GM19099 (cell line): ENCODE measurements at regions not wholly inside any gene's neighbourhood (a gene's known extent, or its start where the extent isn't known, plus 50 kb on each side); places are given as distances from the start of the nearest gene placed in this dataset.

Source experiments
- POLR2A ChIP-seq: IDR thresholded peaks from 3 replicates; pipeline ENCODE4 v1.6.1; 2011; ENCODE audit warnings: low read depth; ENCODE audit not compliant: insufficient read length; ENCODE audit errors: extremely low read depth

GRCh38 chr1:56256153-56257000, 323.0 kb downstream of the PLPP3 start:
- no peak for TF ChIP-seq POLR2A

GRCh38 chr1:56255516-56256152, 323.7 kb downstream of the PLPP3 start:
- no peak for TF ChIP-seq POLR2A

GRCh38 chr1:56254130-56254529, 325.2 kb downstream of the PLPP3 start:
- no peak for TF ChIP-seq POLR2A

GRCh38 chr1:56250809-56251208, 328.6 kb downstream of the PLPP3 start:
- no peak for TF ChIP-seq POLR2A

- TF ChIP-seq POLR2A = no peak
Measured at GRCh38 chr1:56249234-56249633, 330.1 kb downstream of the PLPP3 start.

GRCh38 chr1:56248138-56248537, 331.2 kb downstream of the PLPP3 start:
- TF ChIP-seq POLR2A = no peak

GRCh38 chr1:56240400-56240799, 339.0 kb downstream of the PLPP3 start:
- TF ChIP-seq POLR2A = no peak

- no peak for TF ChIP-seq POLR2A
Measured at GRCh38 chr1:56237491-56238064, 341.8 kb downstream of the PLPP3 start.

- TF ChIP-seq POLR2A = no peak
Measured at GRCh38 chr1:56236688-56237087, 342.7 kb downstream of the PLPP3 start.

GRCh38 chr1:56235909-56236510, 343.4 kb downstream of the PLPP3 start:
- no peak for TF ChIP-seq POLR2A

GRCh38 chr1:56229186-56229585, 350.2 kb downstream of the PLPP3 start:
- TF ChIP-seq POLR2A = no peak

- no peak for TF ChIP-seq POLR2A
Measured at GRCh38 chr1:56227886-56228285, 351.5 kb downstream of the PLPP3 start.

- TF ChIP-seq POLR2A = no peak
Measured at GRCh38 chr1:56227401-56227800, 352.0 kb downstream of the PLPP3 start.

- TF ChIP-seq POLR2A = no peak
Measured at GRCh38 chr1:56225964-56226815, 353.2 kb downstream of the PLPP3 start.

- no peak for TF ChIP-seq POLR2A
Measured at GRCh38 chr1:56223968-56224367, 355.4 kb downstream of the PLPP3 start.
